HG03196 (cell line): ENCODE measurements at regions not wholly inside any gene's neighbourhood (a gene's known extent, or its start where the extent isn't known, plus 50 kb on each side); places are given as distances from the start of the nearest gene placed in this dataset.
"Not testable (repeated sequence)": the region's sequence is repeated elsewhere in the genome, so short reads cannot be mapped to it uniquely, and the experiment has no call there.

Experiments
- ATAC-seq: cut with Tn5 transposase; IDR thresholded peaks from one replicate; pipeline ENCODE4 v1.9.1; 2021; ENCODE audit not compliant: unreplicated experiment

DNA sequence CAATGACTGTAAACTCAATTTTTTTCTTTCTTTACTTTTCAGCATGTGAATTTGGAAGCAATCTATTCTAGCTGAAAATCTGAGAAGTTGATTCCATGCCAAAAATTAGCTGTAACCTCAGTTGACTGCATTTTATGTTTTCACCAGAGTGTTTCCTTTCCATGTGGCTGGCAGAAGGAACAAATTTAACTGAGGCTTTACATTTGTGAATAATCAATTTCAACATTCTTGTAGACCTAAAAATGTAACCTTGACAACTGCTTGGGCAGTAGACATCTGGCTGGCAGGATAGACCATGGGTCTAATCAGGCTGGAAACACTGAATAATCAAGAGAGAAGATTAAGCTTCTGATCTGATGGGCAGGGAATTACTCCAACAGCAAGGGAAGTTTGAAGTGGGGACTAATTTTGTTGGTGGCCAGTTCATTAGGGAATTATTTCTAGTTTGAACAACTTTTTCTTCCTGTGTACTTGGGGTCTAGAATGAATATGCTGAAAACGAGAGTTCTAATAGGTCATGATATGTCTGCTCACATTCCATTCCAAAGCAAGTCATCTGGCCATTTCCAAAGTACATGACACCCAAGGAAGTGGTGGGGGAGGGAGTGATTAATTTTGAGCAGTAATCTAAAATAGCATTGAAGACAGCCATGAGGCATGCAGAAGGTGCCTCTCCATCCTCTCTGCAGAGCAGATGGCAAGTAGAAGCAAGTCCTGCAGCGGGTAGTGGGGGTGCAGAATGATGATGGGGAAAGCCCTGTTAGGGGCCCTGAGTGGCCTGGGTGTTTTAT, 68.2 kb downstream of the ATP23 start:
- ATAC-seq = no peak

- no peak for ATAC-seq
Measured at GRCh38 chr12:58011676-58012075, 70.3 kb downstream of the ATP23 start.

DNA sequence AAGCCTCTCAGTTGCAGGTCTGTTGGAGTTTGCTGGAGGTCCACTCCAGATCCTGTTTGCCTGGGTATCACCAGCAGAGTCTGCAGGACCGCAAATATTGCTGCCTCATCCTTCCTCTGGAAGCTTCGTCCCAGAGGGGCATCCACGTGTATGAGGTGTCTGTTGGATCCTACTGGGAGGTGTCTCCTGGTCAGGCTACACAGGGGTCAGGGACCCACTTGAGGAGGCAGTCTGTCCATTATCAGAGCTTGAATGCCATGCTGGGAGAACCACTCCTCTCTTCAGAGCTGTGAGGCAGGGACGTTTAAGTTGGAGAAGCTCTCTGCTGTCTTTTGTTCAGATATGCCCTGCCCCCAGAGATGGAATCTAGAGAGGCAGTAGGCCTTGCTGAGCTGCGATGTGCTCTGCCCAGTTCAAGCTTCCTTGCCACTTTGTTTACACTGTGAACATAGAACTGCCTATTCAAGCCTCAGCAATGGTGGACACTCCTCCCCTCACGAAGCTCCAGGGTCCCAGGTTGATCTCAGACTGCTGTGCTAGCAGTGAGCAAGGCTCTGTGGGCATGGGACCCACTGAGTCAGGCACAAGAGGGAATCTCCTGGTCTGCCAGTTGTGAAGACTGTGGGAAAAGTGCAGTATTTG, 81.1 kb downstream of the ATP23 start:
- ATAC-seq = not testable (repeated sequence)

- ATAC-seq = no peak
Measured at GRCh38 chr12:58025431-58025830, 84.1 kb downstream of the ATP23 start.

DNA sequence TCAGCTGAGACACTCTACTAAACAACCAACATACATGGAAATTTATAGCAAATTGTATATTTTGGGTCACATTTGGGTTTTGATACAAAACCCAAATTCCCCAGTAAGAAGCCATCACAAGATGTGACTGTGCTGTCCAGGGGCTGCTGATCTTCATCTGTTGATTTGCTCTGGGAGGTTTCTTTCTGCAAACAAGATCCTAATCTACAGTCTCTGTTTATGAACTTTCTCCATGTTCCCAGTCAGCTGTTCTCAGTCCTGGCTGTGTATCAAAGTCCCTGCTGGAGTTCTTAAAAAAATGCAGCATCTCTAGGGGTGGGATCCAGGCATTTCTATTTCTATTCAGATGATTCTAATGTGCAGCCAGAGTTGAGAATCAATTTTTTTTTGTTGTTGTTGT, 85.1 kb downstream of the ATP23 start:
- ATAC-seq = no peak

GRCh38 chr12:58026897-58027891, 85.8 kb downstream of the ATP23 start:
- ATAC-seq = no peak

- no peak for ATAC-seq
Measured at GRCh38 chr12:58028294-58028693, 86.9 kb downstream of the ATP23 start.

GRCh38 chr12:58029260-58029659, 87.9 kb downstream of the ATP23 start:
- no peak for ATAC-seq

DNA sequence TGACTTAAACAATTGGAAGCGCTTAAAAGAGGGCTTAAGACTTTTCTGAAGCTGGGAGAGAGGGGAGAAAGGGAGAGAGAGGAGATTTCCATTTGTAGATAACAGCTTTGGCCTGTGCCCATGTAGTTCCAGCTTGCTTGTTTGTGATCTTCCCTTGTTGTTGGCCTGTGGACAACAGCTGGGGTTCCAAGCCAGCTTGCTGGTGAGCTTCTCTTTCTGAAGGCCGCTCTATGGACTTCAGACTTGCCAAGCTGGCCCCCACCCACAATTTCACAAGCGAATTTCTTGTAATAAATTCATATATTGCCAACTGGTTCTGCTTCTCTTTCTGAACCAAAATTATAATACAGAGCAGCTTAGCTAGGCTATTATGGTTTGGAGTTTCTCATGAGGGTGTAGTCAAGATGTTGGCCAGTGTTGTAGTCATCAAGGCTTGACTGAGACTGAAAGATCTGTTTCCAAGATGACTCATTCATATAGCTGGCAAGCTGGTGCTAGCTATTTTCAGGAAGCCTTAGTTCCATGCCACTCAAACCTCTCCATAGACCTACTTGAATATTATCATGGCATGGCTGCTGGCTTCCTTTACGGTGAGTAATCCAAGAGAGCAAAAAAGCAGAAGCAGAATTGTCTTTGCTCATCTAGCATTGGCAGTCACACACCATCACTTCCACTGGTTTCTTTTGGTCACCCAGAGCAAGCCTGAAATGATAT, 89.4 kb downstream of the ATP23 start:
- ATAC-seq = no peak

- no peak for ATAC-seq
Measured at GRCh38 chr12:58032156-58032555, 90.8 kb downstream of the ATP23 start.

GRCh38 chr12:58033831-58034230, 92.5 kb downstream of the ATP23 start:
- ATAC-seq = no peak

GRCh38 chr12:58034311-58034710, 92.9 kb downstream of the ATP23 start:
- no peak for ATAC-seq

DNA sequence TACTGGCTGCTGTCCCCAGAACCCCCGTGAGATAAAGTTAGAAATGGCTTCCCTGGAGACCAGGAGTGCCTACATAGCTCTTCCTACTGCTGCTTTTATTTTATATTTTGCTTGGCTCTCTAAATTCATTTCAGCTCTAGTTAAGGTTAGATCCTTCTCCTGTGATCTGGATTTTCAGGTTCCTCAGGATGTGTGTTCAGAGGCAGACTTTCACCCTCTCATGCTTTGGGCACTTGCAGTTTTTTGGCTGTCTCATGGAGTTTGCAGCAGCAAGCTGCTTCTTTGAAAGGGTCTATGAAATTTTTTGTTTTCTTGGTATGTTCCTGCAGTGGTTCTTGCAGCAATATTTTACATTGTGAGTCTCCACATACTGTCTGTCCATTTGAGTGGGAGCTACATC, 93.3 kb downstream of the ATP23 start:
- no peak for ATAC-seq

DNA sequence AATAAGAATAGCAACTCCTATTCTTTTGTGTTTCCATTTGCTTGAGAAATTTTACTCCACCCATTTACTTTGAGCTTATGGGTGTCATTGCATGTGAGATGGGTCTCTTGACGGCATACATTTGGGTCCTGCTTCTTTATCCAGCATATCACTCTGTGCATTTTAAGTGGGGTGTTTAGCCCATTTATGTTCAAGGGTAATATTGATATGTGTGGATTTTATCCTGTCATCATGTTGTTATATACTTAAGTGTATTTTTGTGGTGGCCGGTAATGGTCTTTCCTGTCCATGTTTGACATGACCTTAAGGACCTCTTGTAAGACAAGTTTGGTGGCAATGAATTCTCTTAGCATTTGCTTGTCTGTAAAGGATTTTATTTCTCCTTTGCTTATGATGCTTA, 100.1 kb downstream of the ATP23 start:
- ATAC-seq = no peak

GRCh38 chr12:58044966-58045365, 103.6 kb downstream of the ATP23 start:
- no peak for ATAC-seq

DNA sequence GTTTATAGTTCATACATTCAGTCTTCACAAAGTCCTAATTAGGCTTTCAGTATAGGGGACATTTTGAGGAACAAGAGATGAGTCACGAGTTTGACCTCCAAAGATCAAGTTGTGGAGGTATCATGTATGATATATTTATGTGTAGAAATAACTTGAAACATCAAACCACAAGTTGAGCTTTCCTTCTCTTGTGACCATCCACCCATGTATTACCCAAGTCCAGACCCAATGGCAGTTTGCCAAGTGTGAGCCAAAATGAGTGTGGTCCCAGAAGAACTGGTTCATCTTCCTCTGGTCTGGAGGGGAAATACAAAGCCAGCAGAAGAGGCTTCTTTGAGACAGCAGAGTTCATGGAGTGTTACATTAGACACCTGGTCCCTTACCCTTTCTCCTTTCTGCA, 104.9 kb downstream of the ATP23 start:
- ATAC-seq = no peak

DNA sequence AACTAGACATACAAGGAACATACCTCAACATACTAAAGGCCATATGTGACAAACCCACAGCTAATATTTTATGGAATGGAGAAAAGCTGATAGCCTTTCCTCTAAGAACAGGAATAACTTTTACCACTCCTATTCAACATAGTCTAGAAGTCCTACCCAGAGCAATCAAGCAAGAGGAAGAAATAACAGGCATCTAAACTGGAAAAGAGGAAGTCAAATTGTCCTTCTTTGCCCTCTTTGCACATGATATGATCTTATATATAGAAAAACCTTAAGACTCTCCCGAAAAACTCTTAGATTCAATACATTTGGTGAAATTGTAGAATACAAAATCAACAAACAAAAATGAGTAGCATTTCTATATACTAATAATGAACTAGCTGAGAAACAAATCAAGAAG, 110.0 kb downstream of the ATP23 start:
- ATAC-seq = no peak

GRCh38 chr12:58064666-58065065, 123.3 kb downstream of the ATP23 start:
- ATAC-seq = no peak

GRCh38 chr12:58066296-58066695, 124.9 kb downstream of the ATP23 start:
- ATAC-seq = no peak

DNA sequence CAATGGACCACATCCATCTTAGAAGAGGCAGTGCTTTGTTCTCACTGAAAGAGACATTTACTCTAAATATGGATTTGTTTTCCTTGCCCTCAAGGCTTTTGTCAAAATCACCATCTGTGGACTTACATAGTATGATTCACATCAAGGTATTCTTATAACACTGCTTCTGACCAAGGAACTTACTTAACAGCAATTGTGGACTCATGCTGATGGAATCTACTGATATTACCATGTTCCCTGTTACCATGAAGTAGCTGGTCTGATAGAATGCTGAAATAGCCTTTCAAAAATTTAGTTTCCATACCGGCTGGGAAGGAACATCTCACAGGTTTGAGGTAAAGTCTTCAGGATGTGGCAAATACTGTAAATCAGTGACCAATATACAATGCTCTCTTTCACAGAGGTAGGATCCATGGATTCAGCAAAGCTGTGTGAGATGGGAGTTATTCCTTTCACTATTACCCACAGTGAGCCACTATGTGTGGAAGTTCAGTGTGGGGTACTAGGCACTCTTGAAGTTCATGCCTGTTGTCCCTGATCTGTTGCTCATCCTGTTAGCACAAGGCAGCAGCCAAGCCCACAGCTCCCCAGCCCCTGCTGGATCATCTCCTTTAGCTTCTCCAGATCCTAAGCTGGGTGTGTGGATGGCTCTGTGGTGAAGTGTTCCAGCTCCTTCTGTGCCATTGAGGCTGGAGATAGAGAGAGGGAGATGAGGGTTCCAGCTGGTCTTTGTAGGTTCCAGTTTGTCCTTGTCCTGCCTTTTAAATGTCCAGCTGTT, 126.4 kb downstream of the ATP23 start:
- ATAC-seq = no peak
